SIG-M5 treated with dmso at 0.1 percent for 504 hours (cell line): ENCODE measurements at regions not wholly inside any gene's neighbourhood (a gene's known extent, or its start where the extent isn't known, plus 50 kb on each side); places are given as distances from the start of the nearest gene placed in this dataset.
"Not testable (repeated sequence)": the region's sequence is repeated elsewhere in the genome, so short reads cannot be mapped to it uniquely, and the experiment has no call there.

Experiments
- DNase-seq: peaks from one replicate; lab custom pipeline; 2025; ENCODE audit not compliant: unreplicated experiment; lab: John Stamatoyannopoulos, UW

- no peak for DNase-seq
Measured at GRCh38 chr3:87109465-87109864, 117.6 kb upstream of the CHMP2B start.

- no peak for DNase-seq
Measured at GRCh38 chr3:87101861-87102625, 111.1 kb upstream of the VGLL3 start.

GRCh38 chr3:87097733-87098132, 106.8 kb upstream of the VGLL3 start:
- DNase-seq, result not testable (repeated sequence)

DNA sequence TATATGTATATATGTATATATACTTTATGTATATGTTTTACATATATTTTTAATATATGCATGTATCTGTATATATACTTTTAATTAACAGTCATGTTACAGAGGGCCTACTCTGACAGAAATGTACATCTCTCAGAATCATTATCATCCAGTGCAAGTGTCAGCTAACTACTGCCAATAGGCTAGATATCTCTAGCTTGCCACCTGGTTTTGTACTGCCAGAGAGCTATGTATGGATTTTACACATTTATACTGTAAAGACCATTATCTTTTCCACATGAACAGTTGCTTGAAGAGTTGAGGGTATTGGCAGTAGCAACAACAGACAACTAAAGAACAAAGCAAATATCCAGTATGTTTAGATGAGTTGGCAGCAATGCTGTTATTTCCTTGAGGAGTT, 99.7 kb upstream of the VGLL3 start:
- DNase-seq, result no peak

GRCh38 chr3:87088993-87089841, 98.3 kb upstream of the VGLL3 start:
- peak; percentile 31 for DNase-seq

DNA sequence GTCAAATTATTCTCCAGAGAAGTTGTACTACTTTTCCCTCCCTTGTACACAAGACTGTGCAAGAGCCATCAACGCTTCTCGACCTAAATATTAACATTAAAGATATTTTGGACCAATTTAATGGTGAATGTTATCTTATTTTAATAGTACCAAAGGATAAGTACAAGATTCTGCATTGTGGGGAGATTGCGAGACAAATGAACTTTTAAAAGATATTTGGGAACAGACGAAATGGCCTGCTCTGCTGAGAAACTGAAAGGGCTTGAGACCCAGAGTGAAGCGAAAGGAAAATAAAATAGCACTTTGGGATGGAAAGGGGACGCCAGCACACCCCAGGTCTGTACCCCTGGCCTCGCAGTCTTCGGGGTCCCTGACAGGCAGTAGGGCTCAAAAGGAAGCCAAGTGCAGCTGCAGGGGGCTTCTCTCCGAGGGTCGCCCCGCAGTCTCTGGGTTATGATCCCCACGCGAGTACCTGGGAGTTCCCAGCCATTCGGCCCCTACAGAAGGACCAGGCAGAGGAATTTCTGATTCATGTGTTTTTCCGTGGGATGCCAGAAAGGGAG, 97.6 kb upstream of the VGLL3 start:
- no peak for DNase-seq

DNA sequence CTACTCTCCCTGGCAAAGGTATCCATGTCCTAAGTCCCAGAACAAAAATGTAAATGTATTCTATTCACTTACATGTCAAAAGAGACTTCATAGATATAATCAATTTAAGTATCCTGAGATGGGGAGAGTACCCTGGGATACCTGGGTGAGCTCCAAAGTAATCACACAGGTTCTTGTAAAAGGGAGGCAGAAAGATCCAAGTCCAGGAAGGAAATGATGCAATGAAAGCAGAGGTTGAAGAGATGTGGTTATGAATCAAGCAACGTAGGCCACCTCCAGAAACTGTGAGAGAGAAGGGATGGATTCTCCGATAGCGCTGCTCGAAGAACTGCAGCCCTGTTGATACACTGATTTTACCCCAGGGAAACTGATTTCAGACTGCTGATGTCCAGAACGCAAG, 93.9 kb upstream of the VGLL3 start:
- no peak for DNase-seq

DNA sequence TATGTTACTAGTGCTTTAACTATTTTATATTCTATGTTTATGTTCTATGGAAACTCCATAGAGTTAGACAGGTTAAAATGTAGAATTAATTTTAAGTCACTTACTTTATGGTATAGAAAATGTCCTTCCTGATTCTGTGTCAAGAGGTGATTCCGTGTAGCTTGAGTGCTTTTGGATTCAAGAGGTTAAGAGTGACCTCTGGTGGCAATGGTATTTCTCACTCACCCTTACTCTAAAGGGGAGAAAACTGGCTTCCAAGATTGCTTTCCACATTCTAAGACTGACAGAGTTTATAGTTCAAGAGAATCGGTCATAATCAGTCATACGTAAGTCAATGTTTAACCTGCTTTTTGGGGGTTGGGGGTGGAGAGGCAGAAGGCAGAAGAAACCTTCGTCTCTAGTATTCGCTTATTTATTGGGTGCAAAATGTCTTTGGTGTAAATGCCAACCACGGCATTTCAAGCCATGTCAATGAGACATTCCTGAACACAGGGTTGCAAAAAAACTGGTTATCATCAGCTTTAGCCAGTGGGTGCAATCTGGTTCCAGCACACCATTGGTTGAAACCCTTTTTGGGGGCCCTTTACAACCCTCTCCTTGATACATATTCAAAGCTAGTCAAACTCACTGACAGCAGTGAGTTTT, 92.0 kb upstream of the VGLL3 start:
- peak; percentile 69 for DNase-seq

DNA sequence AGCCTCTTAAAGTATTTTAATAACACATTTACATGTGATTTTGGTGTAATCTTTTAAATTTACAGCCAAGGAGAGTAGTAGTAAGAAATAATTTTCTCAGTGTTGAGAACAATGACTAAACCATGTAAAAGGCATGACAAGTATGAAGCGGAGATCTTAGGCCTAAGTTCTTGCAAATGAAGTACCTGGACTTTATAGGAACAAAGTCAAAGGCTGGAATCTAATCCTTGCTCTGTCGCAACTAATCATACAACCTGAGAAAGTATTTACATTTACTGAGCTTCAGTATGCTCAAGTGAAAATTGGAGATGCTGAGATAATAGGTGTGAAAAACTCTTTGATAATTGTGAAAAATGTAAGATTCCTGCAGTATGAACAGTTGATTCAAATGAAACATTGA, 86.4 kb upstream of the VGLL3 start:
- DNase-seq, result no peak

DNA sequence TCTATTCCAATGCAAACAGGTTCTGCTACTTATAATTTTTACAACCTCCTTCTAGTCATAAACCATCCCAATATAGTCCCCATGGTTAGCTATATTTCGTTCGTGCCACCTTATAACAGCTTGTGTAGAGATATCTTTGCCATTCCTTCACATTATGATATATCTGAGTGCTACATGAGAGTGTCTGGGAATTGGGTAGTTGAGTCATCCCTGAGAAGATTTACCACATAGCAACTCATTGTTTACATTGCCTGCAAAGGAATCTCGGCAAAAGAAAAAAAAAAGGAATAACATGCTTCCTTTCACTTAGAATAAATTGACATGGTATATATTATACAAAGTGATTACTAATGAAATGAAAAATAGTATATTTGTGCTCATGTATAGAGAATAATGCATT, 86.0 kb upstream of the VGLL3 start:
- no peak for DNase-seq

- no peak for DNase-seq
Measured at GRCh38 chr3:87073496-87074145, 82.7 kb upstream of the VGLL3 start.

DNA sequence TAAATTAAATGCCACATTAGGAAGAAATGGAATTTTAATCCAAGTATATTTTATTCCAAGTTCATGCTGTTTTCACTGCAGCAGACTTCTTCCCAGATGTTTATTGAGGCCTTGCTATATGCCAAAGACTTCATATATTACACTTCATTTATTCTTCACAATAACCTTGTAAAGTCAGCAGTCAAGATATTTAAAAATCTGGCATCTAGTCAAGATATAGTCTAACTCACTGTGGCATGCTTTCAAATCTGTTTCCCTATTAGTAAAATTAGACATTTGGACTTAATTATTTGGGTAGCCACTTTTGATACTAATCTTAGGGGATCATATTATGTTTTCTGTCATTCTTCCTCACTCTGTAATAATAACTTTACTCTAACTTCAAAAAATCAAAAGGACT, 81.5 kb upstream of the VGLL3 start:
- no peak for DNase-seq

GRCh38 chr3:87069971-87070370, 79.0 kb upstream of the VGLL3 start:
- peak; percentile 6 for DNase-seq

DNA sequence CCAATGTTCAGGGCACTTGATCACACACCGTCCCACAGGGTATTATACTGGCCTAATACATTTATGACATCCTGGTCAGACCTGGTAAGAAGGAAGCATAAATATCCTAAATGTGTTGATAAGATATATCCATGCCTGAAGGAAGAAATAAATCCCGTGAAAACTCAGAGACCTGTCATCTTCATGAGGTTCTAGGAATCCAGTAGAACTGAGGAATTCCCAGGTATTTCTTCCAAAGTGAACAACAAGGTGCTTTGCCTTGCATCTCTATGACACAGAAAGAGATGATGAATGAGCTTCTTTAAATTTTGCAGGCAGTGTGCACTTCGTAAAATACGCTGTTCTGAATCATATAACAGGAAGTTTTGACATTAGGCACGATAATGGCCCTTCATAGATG, 78.1 kb upstream of the VGLL3 start:
- no peak for DNase-seq

GRCh38 chr3:87062685-87063084, 71.7 kb upstream of the VGLL3 start:
- no peak for DNase-seq

- no peak for DNase-seq
Measured at GRCh38 chr3:87057474-87057873, 66.5 kb upstream of the VGLL3 start.

DNA sequence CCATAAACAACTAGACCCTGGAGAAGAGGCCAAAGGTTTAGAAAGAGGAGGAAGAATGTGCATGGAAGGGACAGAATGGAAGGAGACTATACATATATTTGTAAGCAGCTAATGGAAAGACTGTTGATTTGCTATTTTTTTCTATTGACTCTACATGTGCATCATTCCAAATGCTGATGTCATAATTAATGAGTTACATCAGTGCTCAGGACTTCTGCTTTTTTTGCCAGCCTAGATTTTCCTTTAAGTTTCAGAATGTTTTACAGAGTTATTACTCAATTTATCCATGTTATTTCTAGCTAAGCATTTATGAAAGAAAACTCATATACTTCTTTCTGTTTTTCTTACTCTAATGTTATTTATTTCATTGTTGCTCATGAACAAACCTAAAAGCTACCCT, 62.6 kb upstream of the VGLL3 start:
- DNase-seq, result no peak

DNA sequence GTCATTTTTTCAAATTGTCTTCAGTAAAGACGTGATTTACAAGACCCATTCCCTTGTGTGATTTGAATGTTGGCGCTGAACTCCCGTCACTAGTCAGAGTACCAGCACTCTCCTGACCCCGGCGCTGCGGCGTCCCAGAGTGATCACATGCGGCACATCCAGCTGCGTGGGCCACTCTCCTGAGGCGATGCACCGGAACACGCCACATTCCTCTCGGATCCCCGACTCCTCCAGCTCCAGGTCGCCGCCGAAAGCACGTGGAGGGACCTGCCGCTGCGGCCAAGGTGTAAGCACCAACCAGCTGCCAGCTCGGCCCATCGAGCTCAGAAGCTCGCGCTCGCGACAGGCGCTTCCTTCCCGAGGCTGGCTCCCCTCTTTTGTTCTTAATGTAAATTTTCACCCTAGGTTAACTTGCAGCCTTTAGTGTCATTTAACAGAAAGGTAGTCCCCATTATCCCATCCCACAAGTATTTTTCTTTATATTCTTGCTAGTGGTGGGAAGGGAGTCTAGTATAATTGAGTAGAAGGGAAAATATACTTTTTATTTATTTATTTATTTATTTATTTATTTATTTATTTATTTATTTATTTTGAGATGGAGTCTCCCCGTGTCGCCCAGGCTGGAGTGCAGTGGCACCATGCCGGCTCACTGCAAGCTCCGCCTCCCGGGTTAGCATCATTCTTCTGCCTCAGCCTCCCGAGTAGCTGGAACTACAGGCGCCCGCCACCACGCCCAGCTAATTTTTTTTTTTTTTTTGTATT, 61.7 kb upstream of the VGLL3 start:
- no peak for DNase-seq

DNA sequence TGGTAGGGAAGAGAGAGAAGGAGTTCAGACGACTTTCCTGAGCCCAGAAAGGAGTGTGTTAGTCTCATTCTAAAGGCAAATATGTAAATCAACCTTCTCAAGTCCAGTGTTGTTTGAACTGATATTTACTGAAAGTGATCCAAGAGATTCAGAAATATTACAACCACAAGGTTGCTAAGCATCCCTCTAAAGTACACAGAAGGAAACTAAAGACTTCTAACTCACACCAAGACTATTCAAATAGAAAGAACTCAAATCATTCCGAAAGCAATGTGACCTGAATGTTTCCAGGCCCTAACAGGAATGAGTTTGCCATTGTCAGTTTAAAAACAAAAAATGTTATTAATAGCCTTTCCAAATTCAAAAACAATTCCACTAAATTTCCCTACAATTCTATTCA, 56.9 kb upstream of the VGLL3 start:
- DNase-seq, result no peak

GRCh38 chr3:87046241-87046640, 55.3 kb upstream of the VGLL3 start:
- no peak for DNase-seq
